OCI-LY1 (cell line): ENCODE measurements at regions not wholly inside any gene's neighbourhood (a gene's known extent, or its start where the extent isn't known, plus 50 kb on each side); places are given as distances from the start of the nearest gene placed in this dataset.

Experiments used
- H2AFZ ChIP-seq: fragments of 200-600 bp; sonication (generic), shearing (Covaris generic); 2 replicates; pipeline ENCODE4 v1.6.0; 2014; ENCODE audit warnings: antibody characterized with exemption, mild to moderate bottlenecking, low read length
- H3F3A ChIP-seq: fragments of 200-600 bp; sonication (generic), shearing (Covaris generic); 2 replicates; pipeline ENCODE4 v1.6.0; 2014; ENCODE audit warnings: mild to moderate bottlenecking, antibody characterized with exemption, low read length, moderate library complexity; ENCODE audit not compliant: insufficient read depth
- H3K27ac ChIP-seq: fragments of 200-600 bp; sonication (generic); 2 replicates; pipeline ENCODE4 v1.5.1; 2014; ENCODE audit warnings: low read length, mixed run types, mild to moderate bottlenecking, low read depth; ENCODE audit not compliant: poor library complexity, severe bottlenecking
- H3K27me3 ChIP-seq: fragments of 200-600 bp; sonication (generic); 2 replicates; pipeline ENCODE4 v1.6.0; 2014; ENCODE audit warnings: antibody characterized with exemption, mild to moderate bottlenecking, low read length, moderate library complexity; ENCODE audit not compliant: insufficient read depth
- H3K36me3 ChIP-seq: fragments of 200-600 bp; sonication (generic); 2 replicates; pipeline ENCODE4 v1.6.1; 2014; ENCODE audit warnings: mild to moderate bottlenecking, antibody characterized with exemption, low read length, moderate library complexity, mixed read lengths; ENCODE audit not compliant: insufficient read depth
- H3K4me1 ChIP-seq: fragments of 200-600 bp; sonication (generic); 2 replicates; pipeline ENCODE4 v1.5.1; 2014; ENCODE audit warnings: mild to moderate bottlenecking, low read length, moderate library complexity; ENCODE audit not compliant: insufficient read depth, severe bottlenecking
- H3K4me2 ChIP-seq: fragments of 200-600 bp; sonication (generic), shearing (Covaris generic); 2 replicates; pipeline ENCODE4 v1.6.1; 2014; ENCODE audit warnings: low read length
- H3K4me3 ChIP-seq: fragments of 200-600 bp; sonication (generic); 2 replicates; pipeline ENCODE4 v1.5.1; 2014; ENCODE audit warnings: low read length, low read depth, mild to moderate bottlenecking, mixed read lengths; ENCODE audit not compliant: poor library complexity, severe bottlenecking
- H3K79me2 ChIP-seq: fragments of 200-600 bp; shearing (Covaris generic); 2 replicates; pipeline ENCODE4 v1.6.1; 2016; ENCODE audit warnings: mixed run types, low read length, mixed read lengths; ENCODE audit not compliant: insufficient read depth
- H3K9ac ChIP-seq: fragments of 200-600 bp; sonication (generic), shearing (Covaris generic); 2 replicates; pipeline ENCODE4 v1.6.1; 2014; ENCODE audit warnings: mild to moderate bottlenecking, low read length, mixed read lengths
- H3K9me2 ChIP-seq: fragments of 200-600 bp; sonication (generic), shearing (Covaris generic); 2 replicates; pipeline ENCODE4 v1.6.1; 2014; ENCODE audit warnings: low read depth, mild to moderate bottlenecking, low read length, mixed read lengths
- H3K9me3 ChIP-seq: fragments of 200-600 bp; shearing (Covaris generic); 2 replicates; pipeline ENCODE4 v1.6.1; 2014; ENCODE audit warnings: low read length, mixed read lengths
- H4K20me1 ChIP-seq: fragments of 200-600 bp; sonication (generic), shearing (Covaris generic); 2 replicates; pipeline ENCODE4 v1.6.0; 2016; ENCODE audit warnings: mild to moderate bottlenecking, low read length; ENCODE audit not compliant: insufficient read depth
- CTCF ChIP-seq: fragments of 200-600 bp; sonication (generic), shearing (Covaris generic); IDR thresholded peaks from 2 replicates; pipeline ENCODE4 v1.5.1; 2017; ENCODE audit warnings: mild to moderate bottlenecking, antibody characterized with exemption, low read length, moderate library complexity, mixed read lengths
- EZH2 ChIP-seq: fragments of 200-600 bp; sonication (generic), shearing (Covaris generic); IDR thresholded peaks from 2 replicates; pipeline ENCODE4 v1.8.0; 2017; ENCODE audit warnings: borderline replicate concordance, mixed run types, mild to moderate bottlenecking, antibody characterized with exemption, low read length, moderate library complexity, mixed read lengths

GRCh38 chr1:230543085-230543484 is 99.2 kb upstream of the COG2 start:
- TF ChIP-seq CTCF: no peak
- no peak for TF ChIP-seq EZH2
- no peaks in the 10 kb centered on the region for H3K9me2 ChIP-seq
- H3K4me1 ChIP-seq: no peaks in the 10 kb centered on the region
- H4K20me1 ChIP-seq: no peaks in the 10 kb centered on the region
- no peaks in the 10 kb centered on the region for H3F3A ChIP-seq
- no peak overlapping the region for H3K27ac ChIP-seq
- no peaks in the 10 kb centered on the region for H3K9me3 ChIP-seq
- H3K4me3 ChIP-seq: no peak overlapping the region
- H3K4me2 ChIP-seq: no peak overlapping the region
- H3K9ac ChIP-seq: no peak overlapping the region
- no peaks in the 10 kb centered on the region for H3K27me3 ChIP-seq
- H2AFZ ChIP-seq: no peak overlapping the region
- no peaks in the 10 kb centered on the region for H3K36me3 ChIP-seq
- H3K79me2 ChIP-seq: no peaks in the 10 kb centered on the region

- Histone ChIP-seq H3K4me1 (no peaks in the 10 kb centered on the region), H3K27me3 (no peaks in the 10 kb centered on the region), H3K4me3 (no peak overlapping the region), H3K36me3 (no peaks in the 10 kb centered on the region), H3K9me3 (no peaks in the 10 kb centered on the region), H4K20me1 (no peaks in the 10 kb centered on the region), H3F3A (no peaks in the 10 kb centered on the region), H3K4me2 (no peak overlapping the region), H3K9ac (no peak overlapping the region), H3K79me2 (no peaks in the 10 kb centered on the region), H2AFZ (no peak overlapping the region), H3K9me2 (no peaks in the 10 kb centered on the region), H3K27ac (no peak overlapping the region)
- TF ChIP-seq CTCF: no peak
- no peak for TF ChIP-seq EZH2
Observed at GRCh38 chr1:230542681-230543080, 99.6 kb upstream of the COG2 start.

- Histone ChIP-seq H3K9me3 (no peaks in the 10 kb centered on the region), H3K27ac (no peak overlapping the region), H3K79me2 (no peaks in the 10 kb centered on the region), H3K9me2 (no peaks in the 10 kb centered on the region), H3K4me1 (no peaks in the 10 kb centered on the region), H2AFZ (no peak overlapping the region), H3K36me3 (no peaks in the 10 kb centered on the region), H3K4me3 (no peak overlapping the region), H3F3A (no peaks in the 10 kb centered on the region), H4K20me1 (no peaks in the 10 kb centered on the region), H3K9ac (no peak overlapping the region), H3K27me3 (no peaks in the 10 kb centered on the region), H3K4me2 (no peak overlapping the region)
- TF ChIP-seq EZH2: no peak
- TF ChIP-seq CTCF: no peak
Observed at GRCh38 chr1:230542054-230542453, 100.2 kb upstream of the COG2 start.
